T-helper 2 cell treated with Interferon-gamma antibody and Interleukin-4, amounts not matched to agents 5 μg/mL and 100 μg/mL, for 36 hours (primary cell): ENCODE measurements at regions not wholly inside any gene's neighbourhood (a gene's known extent, or its start where the extent isn't known, plus 50 kb on each side); places are given as distances from the start of the nearest gene placed in this dataset.

Experiments
- DNase-seq: peaks from one replicate; pipeline ENCODE4 v3.0.0; 2021; ENCODE audit warnings: low spot score
- H3K27ac Mint-ChIP-seq: one replicate; pipeline ENCODE4 v1.8.0; 2021; ENCODE audit warnings: mild to moderate bottlenecking, mixed read lengths
- H3K27me3 Mint-ChIP-seq: one replicate; pipeline ENCODE4 v1.8.0; 2021; ENCODE audit warnings: low read depth, mixed read lengths
- H3K36me3 Mint-ChIP-seq: one replicate; pipeline ENCODE4 v1.8.0; 2021; ENCODE audit warnings: low read depth, mixed read lengths
- H3K4me1 Mint-ChIP-seq: one replicate; pipeline ENCODE4 v1.8.0; 2021; ENCODE audit warnings: low read depth, mixed read lengths
- H3K4me3 Mint-ChIP-seq: one replicate; pipeline ENCODE4 v1.8.0; 2022; ENCODE audit warnings: mild to moderate bottlenecking, moderate library complexity, mixed read lengths
- H3K9me3 Mint-ChIP-seq: one replicate; pipeline ENCODE4 v1.8.0; 2021; ENCODE audit warnings: mixed read lengths

- Mint-ChIP-seq H3K27ac (no peak overlapping the region), H3K4me1 (no peaks in the 10 kb centered on the region), H3K4me3 (no peak overlapping the region), H3K36me3 (no peaks in the 10 kb centered on the region), H3K9me3 (no peaks in the 10 kb centered on the region), H3K27me3 (peaks cover 2% of the 10 kb centered on the region)
- DNase-seq = no peak
Measured at GRCh38 chr2:175442441-175442840, 260.9 kb upstream of the ATP5MC3 start.

GRCh38 chr2:175441181-175441761 is 259.8 kb upstream of the ATP5MC3 start:
- Mint-ChIP-seq H3K4me3 (no peak overlapping the region), H3K9me3 (no peaks in the 10 kb centered on the region), H3K27ac (no peak overlapping the region), H3K36me3 (no peaks in the 10 kb centered on the region), H3K27me3 (peaks cover 2% of the 10 kb centered on the region), H3K4me1 (no peaks in the 10 kb centered on the region)
- no peak for DNase-seq

- Mint-ChIP-seq H3K4me3 (no peak overlapping the region), H3K4me1 (no peaks in the 10 kb centered on the region), H3K9me3 (no peaks in the 10 kb centered on the region), H3K27ac (no peak overlapping the region), H3K36me3 (no peaks in the 10 kb centered on the region), H3K27me3 (peaks cover 2% of the 10 kb centered on the region)
- no peak for DNase-seq
Measured at GRCh38 chr2:175439416-175439815, 257.9 kb upstream of the ATP5MC3 start.

GRCh38 chr2:175437167-175437566 is 255.7 kb upstream of the ATP5MC3 start:
- H3K27me3 Mint-ChIP-seq = peaks cover 2% of the 10 kb centered on the region
- H3K4me3 Mint-ChIP-seq = no peak overlapping the region
- H3K36me3 Mint-ChIP-seq = no peaks in the 10 kb centered on the region
- H3K27ac Mint-ChIP-seq = no peak overlapping the region
- H3K4me1 Mint-ChIP-seq = no peaks in the 10 kb centered on the region
- no peaks in the 10 kb centered on the region for H3K9me3 Mint-ChIP-seq
- no peak for DNase-seq

- Mint-ChIP-seq H3K27me3 (peaks cover under 1% of the 10 kb centered on the region), H3K4me3 (no peak overlapping the region), H3K27ac (no peak overlapping the region), H3K4me1 (no peaks in the 10 kb centered on the region), H3K9me3 (no peaks in the 10 kb centered on the region), H3K36me3 (no peaks in the 10 kb centered on the region)
- no peak for DNase-seq
Measured at GRCh38 chr2:175436076-175436475, 254.6 kb upstream of the ATP5MC3 start.

GRCh38 chr2:175435012-175435411 is 253.5 kb upstream of the ATP5MC3 start:
- H3K36me3 Mint-ChIP-seq = no peaks in the 10 kb centered on the region
- DNase-seq = no peak
- H3K4me1 Mint-ChIP-seq = no peaks in the 10 kb centered on the region
- no peak overlapping the region for H3K4me3 Mint-ChIP-seq
- H3K9me3 Mint-ChIP-seq = no peaks in the 10 kb centered on the region
- H3K27me3 Mint-ChIP-seq = no peaks in the 10 kb centered on the region
- no peak overlapping the region for H3K27ac Mint-ChIP-seq

GRCh38 chr2:175432793-175433192 is 251.3 kb upstream of the ATP5MC3 start:
- Mint-ChIP-seq H3K36me3 (no peaks in the 10 kb centered on the region), H3K4me3 (no peak overlapping the region), H3K9me3 (peaks cover 3% of the 10 kb centered on the region), H3K4me1 (no peaks in the 10 kb centered on the region), H3K27ac (no peak overlapping the region), H3K27me3 (no peaks in the 10 kb centered on the region)
- no peak for DNase-seq

GRCh38 chr2:175432021-175432420 is 250.5 kb upstream of the ATP5MC3 start:
- peaks cover 3% of the 10 kb centered on the region for H3K9me3 Mint-ChIP-seq
- no peaks in the 10 kb centered on the region for H3K27me3 Mint-ChIP-seq

GRCh38 chr2:175431101-175431946 is 249.8 kb upstream of the ATP5MC3 start:
- DNase-seq = no peak
- no peaks in the 10 kb centered on the region for H3K27me3 Mint-ChIP-seq
- peaks cover 3% of the 10 kb centered on the region for H3K9me3 Mint-ChIP-seq
- no peak overlapping the region for H3K27ac Mint-ChIP-seq
- no peaks in the 10 kb centered on the region for H3K36me3 Mint-ChIP-seq
- H3K4me3 Mint-ChIP-seq = no peak overlapping the region
- no peaks in the 10 kb centered on the region for H3K4me1 Mint-ChIP-seq

More at GRCh38 chr2:175432021-175432420, 250.5 kb upstream of the ATP5MC3 start:
- H3K4me1 Mint-ChIP-seq = no peaks in the 10 kb centered on the region
- DNase-seq = no peak
- H3K4me3 Mint-ChIP-seq = no peak overlapping the region
- H3K36me3 Mint-ChIP-seq = no peaks in the 10 kb centered on the region
- no peak overlapping the region for H3K27ac Mint-ChIP-seq

GRCh38 chr2:175430236-175430635 is 248.7 kb upstream of the ATP5MC3 start:
- no peaks in the 10 kb centered on the region for H3K27me3 Mint-ChIP-seq
- no peaks in the 10 kb centered on the region for H3K4me1 Mint-ChIP-seq
- no peaks in the 10 kb centered on the region for H3K36me3 Mint-ChIP-seq
- H3K27ac Mint-ChIP-seq = no peak overlapping the region
- H3K9me3 Mint-ChIP-seq = peaks cover 3% of the 10 kb centered on the region
- H3K4me3 Mint-ChIP-seq = no peak overlapping the region
- DNase-seq = no peak

- Mint-ChIP-seq H3K27ac (no peak overlapping the region), H3K27me3 (peaks cover 4% of the 10 kb centered on the region), H3K9me3 (no peaks in the 10 kb centered on the region), H3K36me3 (no peaks in the 10 kb centered on the region), H3K4me1 (no peaks in the 10 kb centered on the region), H3K4me3 (no peak overlapping the region)
- no peak for DNase-seq
Measured at GRCh38 chr2:175418224-175418835, 236.8 kb upstream of the ATP5MC3 start.

- Mint-ChIP-seq H3K27ac (no peak overlapping the region), H3K4me1 (no peaks in the 10 kb centered on the region), H3K27me3 (peaks cover 4% of the 10 kb centered on the region), H3K4me3 (no peak overlapping the region), H3K9me3 (no peaks in the 10 kb centered on the region), H3K36me3 (no peaks in the 10 kb centered on the region)
- no peak for DNase-seq
Measured at GRCh38 chr2:175414882-175415487, 233.5 kb upstream of the ATP5MC3 start.

- no peaks in the 10 kb centered on the region for H3K9me3 Mint-ChIP-seq
- peaks cover 4% of the 10 kb centered on the region for H3K27me3 Mint-ChIP-seq
- H3K4me1 Mint-ChIP-seq = no peaks in the 10 kb centered on the region
- no peak overlapping the region for H3K27ac Mint-ChIP-seq
- DNase-seq = no peak
- no peak overlapping the region for H3K4me3 Mint-ChIP-seq
- H3K36me3 Mint-ChIP-seq = no peaks in the 10 kb centered on the region
Measured at GRCh38 chr2:175414191-175414881, 232.8 kb upstream of the ATP5MC3 start.
